Fibroblast of lung (primary cell): ENCODE measurements at regions not wholly inside any gene's neighbourhood (a gene's known extent, or its start where the extent isn't known, plus 50 kb on each side); places are given as distances from the start of the nearest gene placed in this dataset.

Experiments
- DNase-seq, 2 donors: peaks; one replicate each; pipeline versions ENCODE4 v3.0.0 to v3.0.0-alpha.2; 2010; ENCODE audit warnings: low read depth in 2 of 2
- H2AFZ ChIP-seq: 2 replicates; pipeline ENCODE4 v1.5.1; 2012; ENCODE audit warnings: low read length, control low read depth, inconsistent platforms
- H3K27ac ChIP-seq: 2 replicates; pipeline ENCODE4 v1.5.1; 2011; ENCODE audit warnings: low read length, control low read depth; ENCODE audit not compliant: insufficient read depth
- H3K27me3 ChIP-seq: 2 replicates; pipeline ENCODE4 v1.5.1; 2011; ENCODE audit warnings: mild to moderate bottlenecking, low read length; ENCODE audit not compliant: control insufficient read depth, insufficient read depth
- H3K36me3 ChIP-seq: 2 replicates; pipeline ENCODE4 v1.5.1; 2011; ENCODE audit warnings: low read length; ENCODE audit not compliant: control insufficient read depth, insufficient read depth
- H3K4me1 ChIP-seq: 2 replicates; pipeline ENCODE4 v1.5.1; 2011; ENCODE audit warnings: low read length; ENCODE audit not compliant: control insufficient read depth, insufficient read depth; ENCODE audit errors: extremely low read depth
- H3K4me2 ChIP-seq: 2 replicates; pipeline ENCODE4 v1.5.1; 2011; ENCODE audit warnings: low read length, control low read depth; ENCODE audit not compliant: insufficient read depth; ENCODE audit errors: extremely low read depth
- H3K4me3 ChIP-seq, 4 experiments: fragments of 200-600 bp in 1 of 4; sonication (generic) in 1 of 4; replicated peaks in 1 of 4; 2 replicates each; pipeline ENCODE4 v1.5.1; 2011 to 2016; ENCODE audit warnings: low read length in 4 of 4, low read depth in 3 of 4, mild to moderate bottlenecking in 3 of 4, control low read depth in 2 of 4, inconsistent platforms in 1 of 4, mixed read lengths in 1 of 4; ENCODE audit not compliant: insufficient read depth in 1 of 4; ENCODE audit errors: control extremely low read depth in 1 of 4
- H3K79me2 ChIP-seq: 2 replicates; pipeline ENCODE4 v1.5.1; 2012; ENCODE audit warnings: mild to moderate bottlenecking, low read length, inconsistent platforms; ENCODE audit not compliant: control insufficient read depth, insufficient read depth
- H3K9ac ChIP-seq: 2 replicates; pipeline ENCODE4 v1.5.1; 2011; ENCODE audit warnings: mild to moderate bottlenecking, low read length, control low read depth; ENCODE audit not compliant: insufficient read depth
- H3K9me3 ChIP-seq: 2 replicates; pipeline ENCODE4 v1.5.1; 2012; ENCODE audit warnings: low read depth, low read length; ENCODE audit not compliant: control insufficient read depth, insufficient read depth
- H4K20me1 ChIP-seq: 2 replicates; pipeline ENCODE4 v1.5.1; 2011; ENCODE audit warnings: low read length; ENCODE audit not compliant: control insufficient read depth, insufficient read depth; ENCODE audit errors: extremely low read depth
- CTCF ChIP-seq, 2 donors: IDR thresholded peaks in 1 of 2; conservative IDR thresholded peaks in 1 of 2; 1 replicate in 1 of 2; 2 replicates in 1 of 2; pipeline ENCODE4 v1.5.1; 2011 to 2012; ENCODE audit warnings: low read length in 2 of 2, control low read depth in 1 of 2, inconsistent platforms in 1 of 2, low read depth in 1 of 2, mild to moderate bottlenecking in 1 of 2
- EZH2 ChIP-seq: IDR thresholded peaks from 2 replicates; pipeline ENCODE4 v1.5.1; 2012; ENCODE audit warnings: low read length, control low read depth, mild to moderate bottlenecking; ENCODE audit errors: missing control alignments

GRCh38 chr14:89485264-89485663, 68.2 kb upstream of the FOXN3 start:
- Histone ChIP-seq H3K9me3 (no peaks in the 10 kb centered on the region), H4K20me1 (no peaks in the 10 kb centered on the region), H3K4me2 (no peak overlapping the region), H3K79me2 (no peaks in the 10 kb centered on the region), H3K27ac (no peak overlapping the region), H2AFZ (no peak overlapping the region), H3K4me1 (no peaks in the 10 kb centered on the region), H3K27me3 (no peaks in the 10 kb centered on the region), H3K4me3 (no peak overlapping the region), H3K36me3 (no peaks in the 10 kb centered on the region), H3K9ac (no peak overlapping the region)
- TF ChIP-seq EZH2: no peak
- TF ChIP-seq CTCF (conservative IDR thresholded peaks at IDR 0.05 in 1 of 2, IDR thresholded peaks at IDR 0.05 in 1 of 2; ENCODE audit: low read depth in 1 of 2, low read length in 2 of 2): no peak
- no peak for DNase-seq

GRCh38 chr14:89484051-89484844, 67.2 kb upstream of the FOXN3 start:
- Histone ChIP-seq H3K4me1 (no peaks in the 10 kb centered on the region), H3K9me3 (no peaks in the 10 kb centered on the region), H3K9ac (no peak overlapping the region), H3K4me2 (no peak overlapping the region), H4K20me1 (no peaks in the 10 kb centered on the region), H2AFZ (no peak overlapping the region), H3K27me3 (no peaks in the 10 kb centered on the region), H3K36me3 (no peaks in the 10 kb centered on the region), H3K79me2 (no peaks in the 10 kb centered on the region), H3K4me3 (no peak overlapping the region), H3K27ac (no peak overlapping the region)
- DNase-seq: no peak
- TF ChIP-seq CTCF (conservative IDR thresholded peaks at IDR 0.05 in 1 of 2, IDR thresholded peaks at IDR 0.05 in 1 of 2; ENCODE audit: low read depth in 1 of 2, low read length in 2 of 2) (no peak), EZH2 (no peak)

GRCh38 chr14:89481196-89481595, 64.2 kb upstream of the FOXN3 start:
- Histone ChIP-seq H3K36me3 (no peaks in the 10 kb centered on the region), H3K79me2 (no peaks in the 10 kb centered on the region), H3K4me2 (no peak overlapping the region), H4K20me1 (no peaks in the 10 kb centered on the region), H3K9me3 (no peaks in the 10 kb centered on the region), H3K4me1 (no peaks in the 10 kb centered on the region), H3K4me3 (no peak overlapping the region), H2AFZ (no peak overlapping the region), H3K9ac (no peak overlapping the region), H3K27me3 (no peaks in the 10 kb centered on the region), H3K27ac (no peak overlapping the region)
- DNase-seq: no peak
- TF ChIP-seq EZH2: no peak
- no peak for TF ChIP-seq CTCF (conservative IDR thresholded peaks at IDR 0.05 in 1 of 2, IDR thresholded peaks at IDR 0.05 in 1 of 2; ENCODE audit: low read depth in 1 of 2, low read length in 2 of 2)
